GDM1 (cell line): ENCODE measurements at regions not wholly inside any gene's neighbourhood (a gene's known extent, or its start where the extent isn't known, plus 50 kb on each side); places are given as distances from the start of the nearest gene placed in this dataset.

Source experiments
- DNase-seq: peaks from one replicate; lab custom pipeline; 2025; lab: John Stamatoyannopoulos, UW

DNA sequence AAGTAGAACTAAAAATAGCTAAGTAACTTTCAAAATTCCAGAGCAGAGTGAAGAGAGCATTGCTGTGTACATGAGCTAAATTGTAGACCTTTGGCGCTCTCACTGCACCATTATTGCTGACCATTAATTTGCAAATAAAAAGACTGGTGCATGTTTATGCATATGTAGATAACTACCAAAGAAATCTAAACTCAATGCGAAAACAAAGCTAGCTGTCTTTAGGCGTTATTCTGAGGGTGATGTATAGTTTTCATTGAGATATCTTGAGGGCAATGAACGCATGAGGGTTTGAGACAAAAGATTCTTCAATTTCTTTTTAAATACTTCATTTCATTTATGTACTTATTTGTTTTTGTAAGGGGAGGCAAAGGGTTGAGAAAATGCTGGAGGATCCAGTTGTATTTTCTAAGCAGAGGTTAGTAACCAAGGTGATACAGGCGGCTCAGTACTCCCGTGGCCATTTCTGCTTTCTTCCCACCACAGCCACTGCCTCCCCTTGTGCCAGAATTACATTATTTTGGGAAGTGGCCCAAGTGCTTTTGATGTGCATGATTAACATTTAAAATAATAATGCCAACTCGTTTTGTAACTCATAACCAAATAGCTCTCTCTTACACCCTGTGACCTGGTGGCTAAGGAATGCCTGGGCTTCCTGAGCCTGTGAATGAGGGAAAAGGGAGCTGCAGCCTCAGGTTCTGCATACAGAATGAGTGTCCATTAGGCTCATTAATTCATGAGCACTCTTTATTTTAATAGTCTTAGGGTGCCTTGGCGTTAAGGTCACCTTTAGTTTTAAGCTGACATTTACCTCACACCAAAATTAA, 797.8 kb upstream of the GYPC start:
- no peak for DNase-seq

DNA sequence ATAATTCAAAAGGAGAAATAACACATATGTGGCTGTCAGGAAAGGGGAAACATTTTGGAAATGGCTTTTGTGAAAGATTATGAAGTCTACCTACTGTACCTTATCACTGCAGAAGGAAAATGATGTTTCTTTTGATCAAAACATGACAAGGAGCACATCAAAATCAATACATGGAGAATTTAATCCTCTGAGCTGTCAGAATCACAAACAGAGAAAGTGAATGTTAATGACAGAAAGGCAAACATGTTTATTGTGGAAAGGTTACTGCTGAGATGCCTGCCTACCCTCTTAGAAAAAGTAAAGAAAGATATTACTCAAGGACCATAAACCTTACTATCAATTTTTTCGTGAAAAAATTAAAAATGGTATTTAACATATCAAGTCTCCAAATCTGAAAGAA, 794.5 kb upstream of the GYPC start:
- DNase-seq: no peak

DNA sequence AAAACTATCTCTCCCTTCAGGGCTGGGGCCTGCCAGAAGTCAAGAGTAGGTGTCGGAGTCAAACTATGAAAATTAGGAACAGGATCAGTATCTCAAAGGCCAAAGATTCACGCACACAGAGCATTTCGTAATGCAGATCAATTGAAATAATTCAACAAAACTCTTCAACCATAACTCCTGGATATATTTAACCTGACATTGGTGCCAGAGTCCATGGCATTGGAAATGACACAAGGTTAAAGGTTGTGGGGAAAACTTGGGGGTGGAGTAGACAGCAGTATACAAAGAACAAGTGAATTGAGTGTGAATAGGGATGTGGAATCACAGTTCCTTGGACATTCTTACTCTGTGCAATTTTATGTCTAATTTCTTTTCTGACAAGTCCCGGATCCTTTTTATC, 788.0 kb upstream of the GYPC start:
- DNase-seq: no peak

DNA sequence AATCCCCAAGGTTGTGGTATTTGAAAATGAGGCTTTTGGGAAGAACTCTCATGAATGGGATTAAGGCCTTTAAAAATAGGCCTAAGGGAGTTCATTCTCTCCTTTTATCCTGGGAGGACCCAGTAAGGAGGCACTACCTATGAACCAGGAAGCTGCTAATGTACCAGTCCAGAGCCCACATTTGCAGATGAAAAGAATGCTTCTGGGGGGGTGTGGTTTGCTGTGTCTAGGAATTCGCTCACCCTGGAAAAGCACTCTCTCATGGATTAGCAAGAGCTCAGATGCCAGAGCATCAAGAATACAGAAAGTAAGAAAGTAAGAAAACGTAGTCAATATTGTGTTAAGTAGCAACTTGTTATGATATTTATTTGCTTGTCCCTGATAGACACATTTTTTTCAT, 785.7 kb upstream of the GYPC start:
- no peak for DNase-seq

DNA sequence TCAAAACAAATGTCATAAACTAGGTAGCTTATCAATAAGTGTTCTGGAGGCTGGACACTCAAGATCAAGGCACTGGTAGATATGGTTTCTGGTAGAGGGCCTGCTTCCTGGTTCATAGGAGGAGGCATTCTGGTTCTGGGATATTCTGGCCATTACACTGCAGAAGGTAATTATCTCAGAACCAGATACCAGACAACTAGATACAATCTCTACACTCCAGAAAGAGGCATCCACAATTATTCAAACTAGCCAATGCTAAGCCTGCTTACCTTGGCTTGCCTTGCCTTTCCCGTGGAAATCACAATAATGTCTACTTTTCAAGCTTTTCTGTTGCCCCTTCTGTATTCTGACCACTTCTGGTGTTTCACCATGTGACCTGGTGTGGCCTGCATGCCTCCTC, 785.2 kb upstream of the GYPC start:
- DNase-seq: no peak

DNA sequence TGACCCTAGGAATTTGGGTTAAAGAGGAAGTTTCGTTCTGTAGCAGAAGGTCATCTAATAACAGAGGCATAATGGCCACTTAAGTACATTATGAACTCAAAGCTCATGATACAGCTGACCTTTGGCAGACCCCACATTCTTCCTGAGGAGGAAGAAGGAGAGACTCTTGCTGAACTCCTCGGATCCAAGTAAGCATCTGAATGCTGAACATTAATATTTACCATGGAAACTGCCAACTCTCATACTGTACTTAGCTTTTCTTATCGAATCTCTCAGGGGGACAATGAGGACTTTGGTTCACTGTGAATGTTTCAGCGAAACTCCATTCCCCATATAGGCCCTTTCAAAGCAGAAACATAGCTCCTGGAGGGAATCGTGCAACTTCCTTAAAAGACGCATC, 781.4 kb upstream of the GYPC start:
- no peak for DNase-seq

DNA sequence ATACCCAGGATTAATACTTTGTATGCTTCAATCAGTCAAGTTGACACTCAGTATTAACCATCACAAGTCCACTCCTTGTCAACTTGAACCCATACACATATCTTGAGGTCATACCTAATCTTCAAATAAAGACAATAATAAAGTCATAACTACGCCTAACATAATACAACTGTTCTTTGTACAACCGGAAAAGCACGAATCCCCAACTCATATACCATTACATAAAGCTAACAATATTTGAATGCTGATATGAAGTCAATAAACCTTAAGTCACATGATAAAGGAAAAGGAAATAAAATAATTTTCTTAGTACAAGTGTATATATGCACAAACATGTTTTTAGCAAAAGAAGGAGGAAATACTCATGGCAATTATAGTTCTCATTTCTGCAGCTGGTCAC, 770.6 kb upstream of the GYPC start:
- no peak for DNase-seq

DNA sequence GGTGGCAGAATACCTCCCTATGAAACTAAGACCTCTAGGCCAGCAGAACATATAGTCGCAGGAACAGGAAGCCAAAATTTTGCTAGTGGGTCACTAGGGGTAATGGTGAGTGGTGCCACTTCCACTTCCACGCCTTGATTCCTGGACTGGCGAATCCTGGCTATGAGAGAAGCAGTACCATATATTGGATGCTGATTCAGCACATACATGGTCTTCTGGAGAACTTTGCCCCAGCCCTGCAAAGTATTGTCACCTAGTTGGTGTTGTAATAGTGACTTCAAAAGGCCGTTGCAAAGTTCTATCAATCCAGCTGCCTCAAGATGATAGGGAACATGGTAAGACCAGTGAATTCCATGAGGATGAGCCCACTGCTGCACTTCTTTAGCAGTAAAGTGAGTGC, 769.8 kb upstream of the GYPC start:
- DNase-seq: no peak

DNA sequence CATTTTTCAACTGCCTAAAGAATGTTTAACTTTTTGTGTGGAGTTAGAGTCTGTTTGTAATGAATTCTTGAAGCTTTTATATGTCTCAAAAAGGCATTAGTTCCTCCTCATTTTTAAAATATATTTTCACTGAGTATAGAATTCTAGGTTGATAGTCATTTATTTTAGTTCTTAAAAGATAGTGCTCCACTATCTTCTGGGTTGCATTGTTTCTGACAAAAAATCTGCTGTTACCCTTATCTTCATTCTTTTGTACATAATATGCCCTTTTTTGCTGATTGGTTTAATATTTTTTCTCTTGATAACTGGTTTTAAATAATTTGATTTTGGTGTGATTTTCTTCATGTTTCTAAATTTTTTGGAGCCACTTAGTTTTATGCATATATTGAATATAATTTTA, 754.7 kb upstream of the GYPC start:
- no peak for DNase-seq

DNA sequence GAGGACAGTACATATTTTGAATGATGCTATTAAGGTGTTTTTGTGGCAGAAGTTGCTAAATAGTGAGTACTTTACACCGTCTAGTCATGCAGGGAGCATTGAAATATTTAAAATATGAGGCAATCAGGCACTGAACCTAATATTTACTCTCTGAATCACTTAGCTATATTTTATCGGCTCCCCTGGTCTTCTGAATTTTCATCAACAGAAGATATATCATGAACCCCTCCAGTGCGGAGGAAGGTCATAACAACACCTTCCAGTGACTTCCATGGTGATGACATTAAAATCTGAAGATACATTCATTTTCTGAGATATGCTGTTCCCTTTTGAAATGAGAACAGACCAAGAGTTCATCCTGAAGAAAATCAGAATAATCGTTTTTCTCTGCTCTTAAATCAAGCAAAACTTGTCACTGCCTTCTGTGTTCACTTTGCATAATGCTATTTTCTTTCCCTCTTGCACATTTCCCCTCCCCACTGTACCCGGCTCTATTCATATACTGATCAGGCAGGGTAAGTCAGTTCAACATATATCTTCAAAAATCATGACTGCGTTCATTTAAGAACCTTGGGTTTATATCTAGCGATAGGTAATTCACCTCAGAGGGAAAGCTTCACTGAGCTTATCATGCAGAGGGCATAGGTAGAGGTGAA, 729.9 kb upstream of the GYPC start:
- no peak for DNase-seq

DNA sequence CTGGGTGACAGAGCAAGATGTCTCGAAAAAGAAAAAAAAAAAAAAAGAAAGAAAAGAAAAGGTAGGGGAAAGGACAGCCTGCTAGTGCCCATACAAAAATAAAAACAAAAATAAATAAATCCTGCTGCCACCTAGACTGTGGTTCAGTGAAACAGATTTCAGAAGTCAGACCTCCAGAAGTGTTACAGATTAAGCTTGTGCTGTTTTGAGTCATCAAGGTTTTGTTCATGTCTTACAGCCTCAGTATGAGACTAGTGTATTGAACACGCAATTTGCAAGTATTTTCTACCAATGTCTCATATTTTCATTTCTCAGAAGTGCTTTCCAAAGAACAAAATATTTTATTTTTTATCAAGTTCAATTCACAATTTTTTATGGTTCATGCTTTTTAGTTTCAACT, 720.4 kb upstream of the GYPC start:
- no peak for DNase-seq

DNA sequence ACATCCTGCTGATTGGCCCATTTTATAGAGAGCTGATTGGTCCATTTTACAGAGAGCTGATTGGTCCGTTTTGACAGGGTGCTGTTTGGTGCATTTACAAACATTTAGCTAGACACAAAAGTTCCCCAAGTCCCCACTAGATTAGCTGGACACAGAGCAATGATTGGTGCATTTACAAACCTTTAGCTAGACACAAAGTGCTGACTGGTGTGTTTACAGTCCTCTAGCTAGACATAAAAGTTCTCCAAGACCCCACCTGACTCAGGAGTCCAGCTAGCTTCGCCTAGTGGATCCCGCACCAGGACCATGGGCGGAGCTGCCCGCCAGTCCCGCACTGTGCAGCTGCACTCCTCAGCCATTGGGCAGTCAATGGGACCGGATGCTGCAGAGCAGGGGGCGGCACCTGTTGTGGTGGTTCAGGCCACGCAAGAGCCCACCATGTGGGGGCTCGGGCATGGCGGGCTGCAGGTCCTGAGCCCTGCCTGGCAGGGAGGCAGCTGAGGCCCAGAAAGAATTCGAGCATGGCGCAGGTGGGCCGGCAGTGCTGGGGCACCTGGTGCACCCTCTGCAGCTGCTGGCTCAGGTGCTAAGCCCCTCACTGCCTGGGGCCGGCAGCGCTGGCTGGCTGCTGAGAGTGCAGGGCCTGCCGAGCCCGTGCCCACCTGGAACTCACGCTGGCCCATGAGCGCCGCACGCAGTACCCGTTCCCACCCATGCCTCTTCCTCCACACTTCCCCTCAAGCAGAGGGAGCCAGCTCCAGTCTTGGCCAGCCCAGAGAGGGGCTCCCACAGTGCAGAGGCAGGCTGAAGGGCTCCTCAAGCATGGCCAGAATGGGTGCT, 713.2 kb upstream of the GYPC start:
- DNase-seq: no peak

DNA sequence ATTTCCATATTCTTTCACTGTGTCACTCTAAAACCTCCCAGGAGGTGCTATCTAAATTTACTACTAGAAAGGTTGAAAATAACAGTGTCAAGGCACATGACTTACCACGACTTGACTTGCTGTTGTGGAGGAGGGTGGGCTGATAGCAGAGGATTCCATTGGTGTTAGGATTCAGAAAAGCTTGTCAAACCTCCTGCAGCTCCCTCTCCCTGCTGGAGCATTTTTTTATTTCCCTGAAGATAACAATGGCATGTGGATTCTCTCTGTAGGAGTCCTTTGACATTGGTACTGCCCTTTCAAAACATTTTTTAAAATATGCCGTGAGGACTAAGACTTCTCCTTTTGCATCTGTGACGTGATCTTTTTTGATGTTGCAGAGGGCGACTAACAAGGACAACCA, 696.9 kb upstream of the GYPC start:
- DNase-seq: no peak

DNA sequence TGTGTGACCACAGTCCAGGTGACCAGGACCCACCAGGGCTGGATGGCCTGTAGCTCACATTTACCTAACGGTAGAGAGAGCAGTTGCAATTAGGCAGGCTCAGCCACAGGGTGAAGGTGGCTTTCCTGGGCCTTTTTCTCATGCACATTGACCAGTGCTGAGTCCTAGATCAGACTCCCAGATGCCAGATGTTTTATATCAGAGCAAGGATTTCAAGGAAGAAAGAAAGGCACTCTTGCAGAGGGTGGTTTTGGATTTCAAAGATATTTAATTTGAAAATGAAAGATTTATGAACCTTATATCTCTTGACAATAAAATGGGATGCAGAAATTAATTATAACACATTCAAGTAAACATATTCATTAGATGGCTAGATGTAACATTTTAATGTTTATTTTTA, 694.2 kb upstream of the GYPC start:
- no peak for DNase-seq

DNA sequence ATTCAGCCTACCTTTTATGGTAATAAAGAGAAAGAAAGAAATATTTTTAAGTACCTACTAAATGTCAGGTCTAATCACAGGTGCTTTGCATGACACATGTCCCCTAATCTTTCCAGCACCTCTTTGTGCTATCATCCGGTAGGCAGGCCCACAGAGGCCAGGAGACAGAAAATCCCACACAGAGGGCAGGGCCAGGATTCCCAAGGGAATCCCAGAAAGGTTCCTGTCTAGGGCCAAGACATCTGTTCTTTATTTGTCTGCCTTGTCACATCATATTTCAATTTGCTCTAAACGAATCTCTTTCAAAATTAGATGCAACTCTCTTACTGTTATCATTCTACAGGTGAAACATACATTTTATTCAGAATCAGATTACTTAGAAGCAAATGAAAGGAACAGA, 676.1 kb upstream of the GYPC start:
- DNase-seq: no peak

DNA sequence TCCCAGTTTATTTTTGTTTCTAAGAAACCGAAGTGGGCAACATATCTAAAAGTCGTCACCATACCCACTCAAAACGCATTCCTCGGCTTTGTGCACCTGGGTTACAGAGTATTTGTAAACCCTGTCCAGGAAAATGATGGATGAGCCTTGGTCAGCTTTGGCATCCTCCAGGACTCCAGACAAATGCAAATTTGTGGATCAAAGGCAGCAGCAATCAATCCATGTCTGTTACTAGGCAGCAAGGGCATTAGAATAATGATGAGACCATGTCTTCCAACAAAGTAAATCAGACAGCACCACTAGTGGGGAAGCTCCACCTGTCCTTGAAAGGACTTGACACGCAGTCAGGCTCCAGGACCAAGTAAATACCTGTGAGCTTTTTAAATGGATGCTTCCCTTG, 672.6 kb upstream of the GYPC start:
- DNase-seq: no peak

DNA sequence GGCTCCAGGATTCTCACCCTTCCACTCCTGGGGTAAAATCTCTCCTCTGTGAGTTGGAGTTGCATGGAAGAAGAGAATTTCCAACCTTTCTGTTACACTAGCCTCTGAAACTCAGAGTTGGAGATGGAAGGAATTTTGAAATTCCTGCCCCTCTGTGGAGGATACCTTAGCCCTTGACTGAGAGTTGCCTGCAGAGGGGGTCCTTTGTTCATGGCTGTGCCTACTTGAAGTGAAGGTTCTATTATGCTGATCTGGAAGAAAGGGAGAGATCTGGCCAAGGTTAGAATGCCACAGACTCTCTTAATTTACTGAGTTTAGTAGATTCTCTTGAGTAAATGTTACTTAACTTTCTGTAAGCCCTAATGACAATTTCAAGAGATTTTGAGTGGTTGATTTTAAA, 626.6 kb upstream of the GYPC start:
- DNase-seq: no peak

DNA sequence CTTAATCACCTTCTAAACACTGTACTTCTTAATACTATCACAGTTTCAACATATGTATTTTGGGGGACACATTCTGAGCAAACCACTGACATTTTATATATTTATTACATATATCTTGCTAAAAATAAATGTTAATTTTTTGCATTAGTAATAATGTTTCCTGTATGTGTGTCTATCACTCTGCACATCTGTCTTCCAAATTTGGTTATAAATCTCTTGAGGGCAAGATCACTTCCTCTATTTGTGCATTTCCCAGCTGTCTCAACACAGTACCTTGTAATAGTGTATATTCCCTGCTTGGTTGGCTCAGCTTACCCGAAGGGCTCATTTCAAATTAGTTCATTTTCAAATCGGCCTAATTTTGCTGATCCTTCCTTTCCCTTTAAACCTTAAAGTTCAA, 617.1 kb upstream of the GYPC start:
- DNase-seq: no peak

DNA sequence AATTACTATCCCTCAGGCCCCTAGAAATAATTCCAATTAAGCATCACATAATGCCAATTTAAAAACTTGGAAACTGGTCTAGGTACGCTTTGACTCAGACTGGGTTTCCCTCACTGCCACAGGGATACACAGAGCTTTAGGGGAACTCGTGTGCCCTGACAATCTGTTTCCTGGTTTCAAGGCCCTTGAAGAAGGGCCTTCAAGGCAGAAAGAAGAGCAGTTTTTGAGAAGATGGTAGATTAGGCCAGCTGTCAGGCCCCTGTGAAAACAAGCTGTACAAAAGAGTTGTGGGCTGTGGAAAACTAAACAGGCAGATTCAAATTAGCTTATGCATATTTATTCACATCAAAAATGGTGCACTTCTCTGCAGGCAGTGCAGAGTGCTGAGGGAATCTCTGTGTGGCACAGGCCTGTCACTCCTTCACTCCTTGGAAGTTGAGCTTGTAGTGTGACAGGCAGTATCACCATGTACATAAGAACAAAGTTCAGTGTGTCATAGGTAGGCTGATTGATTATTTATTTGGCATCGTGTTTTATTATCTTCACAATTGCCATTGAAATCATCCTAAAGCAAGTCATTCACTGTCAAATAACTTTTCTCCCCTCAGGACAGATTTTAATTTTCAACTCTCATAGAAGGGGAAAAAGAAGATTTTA, 614.4 kb upstream of the GYPC start:
- no peak for DNase-seq

DNA sequence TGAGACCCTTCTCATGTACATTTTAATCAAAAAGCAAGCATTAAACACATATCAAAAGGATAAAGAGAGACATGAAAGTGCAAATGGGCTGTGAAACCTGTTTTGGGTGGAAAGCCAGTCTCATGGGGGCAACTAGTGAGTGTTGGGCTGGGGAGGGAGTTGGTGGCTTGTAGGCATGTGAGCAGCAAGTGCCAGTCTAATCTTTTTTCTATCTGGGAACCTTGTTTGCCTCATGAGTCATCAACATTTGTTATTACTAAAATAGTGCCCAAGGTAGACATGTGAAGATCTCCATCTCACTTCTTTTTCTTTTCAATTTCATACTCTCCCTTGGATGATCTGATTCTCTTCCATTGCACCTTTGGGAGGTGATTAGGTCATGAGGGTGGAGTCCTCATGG, 613.9 kb upstream of the GYPC start:
- no peak for DNase-seq

DNA sequence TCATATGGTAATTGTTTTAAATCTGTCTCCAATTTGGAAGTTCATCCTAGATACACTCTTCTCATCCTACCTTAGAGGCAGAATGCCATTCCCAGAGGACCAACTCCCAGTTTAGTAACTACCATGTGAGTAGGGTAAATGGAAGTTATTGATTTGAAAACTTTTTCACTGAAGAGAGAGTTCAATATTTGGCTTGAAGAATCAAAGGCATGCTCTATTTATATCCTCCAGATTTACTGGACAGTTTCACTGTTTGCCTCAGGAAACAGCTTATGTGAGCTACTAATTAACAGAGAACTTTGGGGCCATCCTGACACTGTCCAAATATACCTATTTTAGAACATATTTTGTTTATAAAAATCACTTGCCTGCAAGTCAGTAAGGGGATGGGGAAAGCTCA, 607.2 kb upstream of the GYPC start:
- no peak for DNase-seq

DNA sequence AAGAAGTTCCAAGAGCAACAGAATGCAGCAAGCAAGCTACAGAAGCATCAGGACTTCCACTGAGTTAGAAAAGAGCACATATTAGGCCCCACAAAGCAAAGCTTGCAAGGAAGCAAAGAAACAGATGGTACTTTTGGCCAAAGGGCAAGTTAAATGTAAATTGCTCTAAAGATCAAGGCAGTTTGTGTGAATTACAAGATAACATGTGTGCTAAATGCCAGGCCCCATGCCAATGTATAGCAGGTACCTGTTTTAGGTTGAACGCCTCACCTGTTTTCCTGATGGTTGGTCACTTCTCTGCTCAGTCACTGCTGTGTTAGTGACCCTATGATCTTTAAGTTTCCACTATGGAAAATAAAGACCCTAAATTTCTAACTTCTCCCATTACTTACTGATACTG, 606.5 kb upstream of the GYPC start:
- no peak for DNase-seq
